GM19240 (cell line): ENCODE measurements at regions not wholly inside any gene's neighbourhood (a gene's known extent, or its start where the extent isn't known, plus 50 kb on each side); places are given as distances from the start of the nearest gene placed in this dataset.

Experiments used
- DNase-seq: peaks from one replicate; pipeline ENCODE4 v3.0.0; 2011; ENCODE audit warnings: low spot score; ENCODE audit not compliant: insufficient read length

GRCh38 chr2:65548064-65548463 lies 115.7 kb upstream of the SPRED2 start:
- no peak for DNase-seq

GRCh38 chr2:65545837-65546805 lies 113.7 kb upstream of the SPRED2 start:
- DNase-seq: no peak

- DNase-seq: no peak
Observed at GRCh38 chr2:65541773-65542172, 109.4 kb upstream of the SPRED2 start.

- DNase-seq: no peak
Observed at GRCh38 chr2:65539633-65540032, 107.2 kb upstream of the SPRED2 start.

GRCh38 chr2:65537651-65538385 lies 105.4 kb upstream of the SPRED2 start:
- no peak for DNase-seq

GRCh38 chr2:65536596-65536995 lies 104.2 kb upstream of the SPRED2 start:
- no peak for DNase-seq

GRCh38 chr2:65532937-65533336 lies 100.5 kb upstream of the SPRED2 start:
- DNase-seq: no peak

GRCh38 chr2:65532326-65532725 lies 99.9 kb upstream of the SPRED2 start:
- DNase-seq: no peak

GRCh38 chr2:65530547-65531320 lies 98.3 kb upstream of the SPRED2 start:
- no peak for DNase-seq

GRCh38 chr2:65529419-65529818 lies 97.0 kb upstream of the SPRED2 start:
- DNase-seq: no peak

- no peak for DNase-seq
Observed at GRCh38 chr2:65528241-65528574, 95.8 kb upstream of the SPRED2 start.

GRCh38 chr2:65527451-65528240 lies 95.2 kb upstream of the SPRED2 start:
- DNase-seq: no peak

- no peak for DNase-seq
Observed at GRCh38 chr2:65525616-65526231, 93.3 kb upstream of the SPRED2 start.

GRCh38 chr2:65522922-65523321 lies 90.5 kb upstream of the SPRED2 start:
- DNase-seq: no peak

GRCh38 chr2:65518751-65519150 lies 86.4 kb upstream of the SPRED2 start:
- no peak for DNase-seq

GRCh38 chr2:65514555-65515195 lies 82.3 kb upstream of the SPRED2 start:
- DNase-seq: no peak

- DNase-seq: no peak
Observed at GRCh38 chr2:65512783-65513182, 80.4 kb upstream of the SPRED2 start.

GRCh38 chr2:65511306-65511705 lies 78.9 kb upstream of the SPRED2 start:
- DNase-seq: no peak

GRCh38 chr2:65508225-65508624 lies 75.8 kb upstream of the SPRED2 start:
- no peak for DNase-seq
